ENCODE measurements at regions not wholly inside any gene's neighbourhood (a gene's known extent, or its start where the extent isn't known, plus 50 kb on each side); places are given as distances from the start of the nearest gene placed in this dataset.
"Not testable (repeated sequence)": the region's sequence is repeated elsewhere in the genome, so short reads cannot be mapped to it uniquely, and the experiment has no call there.

GRCh38 chr5:171714851-171715250, 70.8 kb upstream of the SMIM23 start:
- DNase-seq (ENCODE audit: low spot score), result no peak

- no peak for DNase-seq (ENCODE audit: low spot score)
Measured at GRCh38 chr5:171715551-171715950, 70.1 kb upstream of the SMIM23 start.

DNA sequence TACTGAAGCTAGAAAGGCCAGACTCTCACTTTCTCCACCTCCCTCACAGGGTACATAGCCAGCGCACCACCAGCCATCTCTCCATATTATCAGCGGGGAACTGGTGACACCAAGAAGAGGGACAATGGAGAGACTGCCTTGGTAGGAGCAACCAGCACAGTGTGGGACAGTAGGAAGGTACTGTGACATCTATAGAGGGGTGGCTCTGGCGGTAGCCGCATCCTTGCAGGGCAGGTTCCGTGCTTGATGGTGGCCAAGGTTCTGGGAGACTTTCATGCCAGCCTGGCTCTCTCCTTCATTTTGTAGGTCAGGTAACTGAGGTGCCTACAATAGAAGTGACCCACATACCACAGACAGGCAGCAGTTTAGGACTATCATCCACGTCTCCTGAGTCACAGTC, 65.5 kb upstream of the SMIM23 start:
- DNase-seq (ENCODE audit: low spot score), result no peak

GRCh38 chr5:171721464-171721863, 64.2 kb upstream of the SMIM23 start:
- DNase-seq (ENCODE audit: low spot score), result no peak

DNA sequence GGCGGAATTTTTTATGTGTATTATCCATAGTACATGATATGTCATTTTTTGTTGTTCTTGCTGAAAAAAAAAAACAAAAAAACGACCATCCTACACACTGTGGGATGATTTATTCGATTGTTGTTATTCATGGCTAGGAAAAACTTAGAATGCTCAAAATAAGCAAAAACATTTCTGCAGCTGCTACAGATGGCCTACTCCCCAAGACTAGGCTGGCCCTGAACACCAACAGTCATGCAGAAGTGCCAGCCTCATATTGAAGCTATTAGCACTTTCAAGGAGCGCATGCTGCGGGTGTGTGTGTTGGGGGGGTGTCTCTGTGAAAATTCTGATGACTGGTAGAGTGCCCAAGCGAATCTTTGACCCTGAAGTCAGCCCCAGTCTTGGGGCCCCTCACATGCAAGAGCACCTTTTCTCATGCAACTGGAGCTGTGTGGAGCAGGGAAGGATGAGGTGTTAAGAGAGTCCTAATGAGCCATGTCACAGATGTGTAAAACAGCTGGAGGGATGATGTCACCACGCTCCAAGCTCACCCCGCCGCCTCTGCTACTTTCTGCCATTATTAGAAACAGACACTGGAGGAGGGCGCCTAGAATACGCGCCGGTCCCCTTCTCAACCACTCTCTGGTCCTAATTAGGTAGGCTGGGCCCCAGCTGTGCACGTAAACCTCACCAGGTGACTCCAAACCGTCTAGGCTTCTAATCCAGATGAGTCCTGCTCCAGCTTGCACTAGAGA, 61.0 kb upstream of the SMIM23 start:
- no peak for DNase-seq (ENCODE audit: low spot score)

GRCh38 chr5:171725205-171725601, 60.4 kb upstream of the SMIM23 start:
- no peak for DNase-seq (ENCODE audit: low spot score)

- not testable (repeated sequence) for DNase-seq (ENCODE audit: low spot score)
Measured at GRCh38 chr5:171726819-171727218, 58.8 kb upstream of the SMIM23 start.

DNA sequence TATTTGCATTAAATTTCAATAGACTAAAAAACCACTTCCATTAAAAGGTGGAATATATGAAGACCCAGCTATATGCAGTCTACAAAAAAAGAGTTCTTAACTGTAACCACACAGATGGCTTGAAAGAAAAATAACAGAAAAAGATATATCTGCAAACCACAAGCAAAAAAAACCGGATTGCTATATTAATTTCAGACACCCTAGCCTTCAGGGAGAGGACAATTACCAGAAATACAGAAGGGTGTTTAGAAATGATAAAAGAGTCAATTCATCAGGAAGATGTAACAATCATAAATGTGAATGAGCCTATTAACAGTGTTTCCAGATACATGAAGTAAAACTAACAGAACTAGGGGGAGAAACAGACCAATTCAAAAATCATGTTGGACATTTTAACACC, 56.9 kb upstream of the SMIM23 start:
- DNase-seq (ENCODE audit: low spot score), result no peak
